GM12875 (cell line): ENCODE measurements at regions not wholly inside any gene's neighbourhood (a gene's known extent, or its start where the extent isn't known, plus 50 kb on each side); places are given as distances from the start of the nearest gene placed in this dataset.

Experiments
- H3K4me3 ChIP-seq: one replicate; pipeline ENCODE4 v1.5.1; 2011; ENCODE audit warnings: low read depth, low read length, control low read depth
- TF ChIP-seq, protein P1 (sequence below): IDR thresholded peaks from 2 replicates; pipeline ENCODE4 v1.5.1; 2011; ENCODE audit warnings: low read depth, mild to moderate bottlenecking, control low read depth, inconsistent platforms, low read length, moderate library complexity, borderline replicate concordance; ENCODE audit not compliant: insufficient read depth

DNA sequence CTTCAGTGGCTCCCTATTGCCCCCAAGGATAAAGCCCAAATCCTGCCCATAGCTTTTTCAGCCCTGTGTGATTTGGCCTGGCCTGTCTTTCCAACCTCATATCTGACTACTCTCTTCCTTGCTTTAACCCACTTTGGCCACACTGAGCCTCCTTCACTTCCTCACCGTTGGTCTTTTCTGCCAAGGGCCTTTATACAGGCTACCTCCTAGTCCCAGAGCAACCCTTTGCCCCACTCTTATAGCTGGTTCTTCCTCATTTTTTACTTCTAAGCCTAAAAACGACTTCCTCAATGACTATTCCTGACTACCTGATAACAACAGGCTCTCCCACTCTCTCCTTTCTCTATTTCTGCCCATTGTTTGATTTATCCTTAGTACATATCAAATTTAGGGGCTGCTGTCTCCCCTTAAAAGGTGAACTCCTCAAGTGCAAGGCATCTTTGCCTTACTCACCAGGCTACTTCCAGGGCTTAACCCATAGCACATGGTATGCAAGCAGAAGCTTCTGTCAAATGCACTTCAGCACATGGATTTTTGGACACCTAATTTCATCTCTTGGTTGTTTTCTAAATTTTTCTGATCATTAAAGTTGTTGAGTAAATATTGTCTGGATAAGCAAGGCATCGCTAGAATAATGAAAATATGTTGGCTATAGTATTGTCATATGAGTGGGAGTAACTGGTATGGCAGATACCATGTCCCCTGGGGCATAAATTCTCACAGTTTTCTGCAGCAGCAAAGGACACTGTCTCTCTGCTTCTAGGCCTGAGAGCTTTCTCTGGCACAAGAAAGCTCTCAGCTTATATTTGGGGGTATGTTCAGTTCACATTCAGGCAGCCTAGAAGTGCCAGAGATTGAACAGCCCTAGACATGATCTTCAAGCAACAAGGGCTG, 201.5 kb upstream of the GPR26 start:
- TF ChIP-seq, protein P1, sequence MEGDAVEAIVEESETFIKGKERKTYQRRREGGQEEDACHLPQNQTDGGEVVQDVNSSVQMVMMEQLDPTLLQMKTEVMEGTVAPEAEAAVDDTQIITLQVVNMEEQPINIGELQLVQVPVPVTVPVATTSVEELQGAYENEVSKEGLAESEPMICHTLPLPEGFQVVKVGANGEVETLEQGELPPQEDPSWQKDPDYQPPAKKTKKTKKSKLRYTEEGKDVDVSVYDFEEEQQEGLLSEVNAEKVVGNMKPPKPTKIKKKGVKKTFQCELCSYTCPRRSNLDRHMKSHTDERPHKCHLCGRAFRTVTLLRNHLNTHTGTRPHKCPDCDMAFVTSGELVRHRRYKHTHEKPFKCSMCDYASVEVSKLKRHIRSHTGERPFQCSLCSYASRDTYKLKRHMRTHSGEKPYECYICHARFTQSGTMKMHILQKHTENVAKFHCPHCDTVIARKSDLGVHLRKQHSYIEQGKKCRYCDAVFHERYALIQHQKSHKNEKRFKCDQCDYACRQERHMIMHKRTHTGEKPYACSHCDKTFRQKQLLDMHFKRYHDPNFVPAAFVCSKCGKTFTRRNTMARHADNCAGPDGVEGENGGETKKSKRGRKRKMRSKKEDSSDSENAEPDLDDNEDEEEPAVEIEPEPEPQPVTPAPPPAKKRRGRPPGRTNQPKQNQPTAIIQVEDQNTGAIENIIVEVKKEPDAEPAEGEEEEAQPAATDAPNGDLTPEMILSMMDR = no peak
- no peak overlapping the region for H3K4me3 ChIP-seq

DNA sequence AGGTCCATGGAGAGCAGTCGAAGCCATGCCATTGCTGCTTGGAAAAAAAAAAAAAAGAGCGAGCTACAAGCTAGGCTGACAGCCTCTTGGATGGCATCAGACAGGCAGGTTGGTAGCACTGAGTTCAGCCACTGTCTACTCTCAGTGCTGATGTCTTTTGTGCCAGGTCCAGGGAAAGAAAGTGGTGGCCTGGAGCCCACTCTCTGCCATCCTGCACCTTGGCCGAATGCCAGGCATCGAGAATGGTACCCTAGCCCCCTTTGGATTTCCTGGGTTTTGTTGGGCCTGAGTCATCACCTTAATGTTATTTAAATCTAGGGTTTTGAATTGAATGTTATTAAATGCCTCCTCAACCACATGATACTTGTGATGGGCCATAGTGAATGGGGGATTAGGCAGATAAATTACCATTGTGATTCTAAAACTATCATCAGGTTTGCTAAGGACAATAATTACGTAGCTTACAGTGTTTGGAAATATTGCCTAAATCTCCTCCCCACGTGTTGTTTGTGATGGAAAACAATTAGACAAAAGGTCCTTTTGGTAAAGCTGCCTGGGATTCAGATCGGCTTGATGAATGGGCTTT, 195.7 kb upstream of the GPR26 start:
- TF ChIP-seq, protein P1 = no peak

DNA sequence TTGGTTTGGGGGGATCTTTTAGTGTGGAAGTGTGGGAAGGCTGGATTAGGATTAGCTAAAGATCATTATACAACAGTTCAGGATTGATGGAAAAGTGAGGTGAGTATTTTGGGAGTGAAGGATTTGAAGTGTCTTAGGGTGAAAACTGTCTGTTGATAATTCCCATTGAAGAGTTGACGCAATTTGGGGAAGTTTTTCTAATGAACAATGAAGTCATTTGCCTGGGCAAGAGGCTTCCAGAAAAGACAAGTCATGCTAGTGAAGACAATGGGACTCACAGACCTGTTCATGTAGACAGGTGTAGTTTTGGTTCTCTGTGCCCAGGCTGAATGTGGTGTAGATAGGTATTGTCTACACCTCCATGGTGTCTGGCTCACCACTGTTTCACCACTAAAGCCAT, 194.3 kb upstream of the GPR26 start:
- TF ChIP-seq, protein P1 = no peak
- no peak overlapping the region for H3K4me3 ChIP-seq

More for the DNA sequence above, 195.7 kb upstream of the GPR26 start:
- H3K4me3 ChIP-seq = no peak overlapping the region

DNA sequence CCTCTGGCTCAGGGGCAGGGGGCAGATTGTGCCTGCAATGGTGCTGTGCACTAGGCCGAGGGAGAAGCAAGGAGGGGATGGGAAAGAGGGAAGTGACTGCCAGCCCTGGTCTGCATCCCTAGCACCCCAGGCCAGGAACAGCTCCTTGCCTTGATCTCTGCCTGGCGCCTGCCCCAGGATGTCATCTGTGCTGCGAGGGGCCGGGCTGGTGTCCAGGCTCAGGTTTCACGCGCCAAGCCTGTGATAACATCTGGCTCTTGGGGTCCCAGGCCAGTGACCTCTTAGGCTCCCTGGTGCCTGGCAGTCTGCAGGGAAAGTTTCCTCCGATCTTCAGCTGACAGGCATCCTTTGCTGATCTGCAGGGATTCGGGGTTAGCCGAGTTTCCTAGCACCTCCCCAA, 193.5 kb upstream of the GPR26 start:
- H3K4me3 ChIP-seq = no peak overlapping the region
- TF ChIP-seq, protein P1 = no peak

DNA sequence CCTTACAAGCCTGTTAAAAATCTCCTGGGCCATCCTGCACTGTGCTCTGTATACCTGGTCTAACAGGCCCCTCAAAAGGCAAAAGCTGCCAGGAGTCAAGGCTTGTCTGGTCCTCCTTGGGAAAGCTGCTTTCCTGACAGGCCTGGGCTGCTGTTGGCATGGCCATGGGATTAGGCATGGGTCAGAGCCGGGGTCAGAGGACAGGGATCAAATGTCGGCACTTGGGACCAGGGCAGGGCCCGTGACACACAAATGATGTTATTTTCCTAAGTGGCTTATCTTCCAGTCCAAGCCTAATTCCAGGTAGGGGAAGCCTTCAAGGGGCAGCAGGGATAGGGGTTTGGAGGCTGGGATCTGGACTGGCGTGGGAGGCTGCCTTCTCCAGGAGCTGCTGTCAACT, 191.5 kb upstream of the GPR26 start:
- TF ChIP-seq, protein P1 = no peak
- H3K4me3 ChIP-seq = no peak overlapping the region

DNA sequence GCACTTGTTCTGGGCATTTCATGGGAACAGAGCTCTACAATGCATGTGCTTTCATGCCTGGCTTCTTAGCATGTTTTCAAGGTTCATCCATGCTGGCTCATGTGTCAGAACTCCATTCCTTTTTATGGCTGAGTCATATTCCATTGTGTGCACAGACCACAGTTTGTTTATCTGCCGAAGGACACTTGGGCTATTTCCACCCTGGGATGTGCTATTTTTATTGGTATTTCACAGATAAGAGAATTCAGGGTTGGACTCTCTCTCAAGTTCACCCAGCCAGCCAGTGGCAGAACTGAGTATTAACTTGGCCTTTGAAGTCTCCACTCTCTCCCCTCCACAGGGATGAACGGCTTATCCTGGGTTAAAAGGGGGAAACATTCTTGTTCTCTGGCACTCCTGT, 190.7 kb upstream of the GPR26 start:
- TF ChIP-seq, protein P1 = no peak
- no peak overlapping the region for H3K4me3 ChIP-seq

DNA sequence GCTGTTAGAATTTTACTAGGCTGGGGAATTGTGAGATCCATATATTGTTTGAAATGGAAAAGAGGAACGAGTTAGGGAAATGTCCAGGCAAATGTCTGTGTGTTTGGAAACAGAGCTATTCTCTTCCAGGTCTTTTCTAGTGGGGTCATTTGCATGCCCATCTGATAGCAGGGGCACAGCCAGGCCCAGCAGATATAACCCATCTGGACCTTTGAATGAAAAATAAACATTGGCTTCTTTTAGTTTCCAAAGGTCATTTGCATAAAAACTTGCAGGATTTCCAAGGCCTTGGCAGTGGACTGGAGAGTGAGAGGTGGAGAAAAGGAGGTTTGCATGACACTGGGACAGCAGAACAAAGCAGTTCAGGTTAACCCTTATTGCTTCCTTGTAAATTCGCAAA, 188.0 kb upstream of the GPR26 start:
- TF ChIP-seq, protein P1 = no peak
- no peak overlapping the region for H3K4me3 ChIP-seq
